ENCODE measurements at regions not wholly inside any gene's neighbourhood (a gene's known extent, or its start where the extent isn't known, plus 50 kb on each side); places are given as distances from the start of the nearest gene placed in this dataset.

DNA sequence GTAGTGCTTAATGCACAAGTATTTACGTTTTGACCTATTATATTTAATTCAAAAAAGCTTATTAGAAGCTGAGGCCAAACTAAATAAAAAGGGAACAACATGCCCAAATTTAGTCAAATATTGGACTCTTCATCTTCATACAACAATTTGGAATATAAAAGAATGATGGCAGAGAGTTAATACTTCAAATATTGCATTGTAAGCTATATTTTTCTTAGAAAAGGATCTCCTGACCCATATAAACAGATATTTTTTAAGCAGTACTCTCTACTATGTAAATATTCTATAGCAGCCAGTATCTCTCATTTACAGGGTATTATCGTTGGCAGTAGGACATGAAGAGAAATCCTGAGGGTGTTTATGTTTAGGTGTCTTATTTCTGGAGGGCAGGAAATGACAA is 531.2 kb downstream of the NYAP2 start:
- FAIRE-seq (no peak), DNase-seq (ENCODE audit: low spot score) (no peak), ATAC-seq (no peak)
- H2AFZ ChIP-seq (ENCODE audit: low read length) = no peak overlapping the region
- WGBS (ENCODE audit: low lambda C conversion rate) = 3% methylated on average over 2 of the region's 2 CpGs
- POLR2A ChIA-PET = no interaction called here
- H3K36me3 ChIP-seq (replicated peaks in 1 of 2; ENCODE audit: control insufficient read depth in 1 of 2, insufficient read depth in 2 of 2, low read length in 2 of 2) = no peaks in the 10 kb centered on the region
- H3K27me3 ChIP-seq (ENCODE audit: control insufficient read depth in 1 of 2, insufficient read depth in 2 of 2, low read length in 2 of 2) = no peaks in the 10 kb centered on the region
- no peak overlapping the region for H3K9ac ChIP-seq (ENCODE audit: insufficient read depth, low read depth, low read length)
- in situ Hi-C loops (cut with HindIII; ENCODE audit: extremely low pct_ligation_motif_present, low pct_unique_long_range_greater_than_20kb) = no loop called here
- no TSS peak for BruUV-seq (replicated peaks)
- TF ChIP-seq NKX3-1 (CRISPR knock-in tag; IDR thresholded peaks at IDR 0.05) (no peak), CHCHD3 (CRISPR knock-in tag; IDR thresholded peaks at IDR 0.05) (no peak), PAF1 (CRISPR knock-in tag; IDR thresholded peaks at IDR 0.05) (no peak), KLF15 (CRISPR knock-in tag; IDR thresholded peaks at IDR 0.05; ENCODE audit: borderline replicate concordance) (no peak), MAFK (conservative IDR thresholded peaks at IDR 0.05 in 1 of 2, IDR thresholded peaks at IDR 0.05 in 1 of 2; ENCODE audit: low read length in 2 of 2) (peak; percentile 58 to 74), PHF5A (CRISPR knock-in tag; IDR thresholded peaks at IDR 0.05; ENCODE audit: low read depth, unreplicated experiment) (no peak), MAFF (IDR thresholded peaks at IDR 0.05; ENCODE audit: low read depth, low read length) (peak; percentile 56; the same call in 1 of the 2 replicates)
- TF ChIP-seq, protein P1, sequence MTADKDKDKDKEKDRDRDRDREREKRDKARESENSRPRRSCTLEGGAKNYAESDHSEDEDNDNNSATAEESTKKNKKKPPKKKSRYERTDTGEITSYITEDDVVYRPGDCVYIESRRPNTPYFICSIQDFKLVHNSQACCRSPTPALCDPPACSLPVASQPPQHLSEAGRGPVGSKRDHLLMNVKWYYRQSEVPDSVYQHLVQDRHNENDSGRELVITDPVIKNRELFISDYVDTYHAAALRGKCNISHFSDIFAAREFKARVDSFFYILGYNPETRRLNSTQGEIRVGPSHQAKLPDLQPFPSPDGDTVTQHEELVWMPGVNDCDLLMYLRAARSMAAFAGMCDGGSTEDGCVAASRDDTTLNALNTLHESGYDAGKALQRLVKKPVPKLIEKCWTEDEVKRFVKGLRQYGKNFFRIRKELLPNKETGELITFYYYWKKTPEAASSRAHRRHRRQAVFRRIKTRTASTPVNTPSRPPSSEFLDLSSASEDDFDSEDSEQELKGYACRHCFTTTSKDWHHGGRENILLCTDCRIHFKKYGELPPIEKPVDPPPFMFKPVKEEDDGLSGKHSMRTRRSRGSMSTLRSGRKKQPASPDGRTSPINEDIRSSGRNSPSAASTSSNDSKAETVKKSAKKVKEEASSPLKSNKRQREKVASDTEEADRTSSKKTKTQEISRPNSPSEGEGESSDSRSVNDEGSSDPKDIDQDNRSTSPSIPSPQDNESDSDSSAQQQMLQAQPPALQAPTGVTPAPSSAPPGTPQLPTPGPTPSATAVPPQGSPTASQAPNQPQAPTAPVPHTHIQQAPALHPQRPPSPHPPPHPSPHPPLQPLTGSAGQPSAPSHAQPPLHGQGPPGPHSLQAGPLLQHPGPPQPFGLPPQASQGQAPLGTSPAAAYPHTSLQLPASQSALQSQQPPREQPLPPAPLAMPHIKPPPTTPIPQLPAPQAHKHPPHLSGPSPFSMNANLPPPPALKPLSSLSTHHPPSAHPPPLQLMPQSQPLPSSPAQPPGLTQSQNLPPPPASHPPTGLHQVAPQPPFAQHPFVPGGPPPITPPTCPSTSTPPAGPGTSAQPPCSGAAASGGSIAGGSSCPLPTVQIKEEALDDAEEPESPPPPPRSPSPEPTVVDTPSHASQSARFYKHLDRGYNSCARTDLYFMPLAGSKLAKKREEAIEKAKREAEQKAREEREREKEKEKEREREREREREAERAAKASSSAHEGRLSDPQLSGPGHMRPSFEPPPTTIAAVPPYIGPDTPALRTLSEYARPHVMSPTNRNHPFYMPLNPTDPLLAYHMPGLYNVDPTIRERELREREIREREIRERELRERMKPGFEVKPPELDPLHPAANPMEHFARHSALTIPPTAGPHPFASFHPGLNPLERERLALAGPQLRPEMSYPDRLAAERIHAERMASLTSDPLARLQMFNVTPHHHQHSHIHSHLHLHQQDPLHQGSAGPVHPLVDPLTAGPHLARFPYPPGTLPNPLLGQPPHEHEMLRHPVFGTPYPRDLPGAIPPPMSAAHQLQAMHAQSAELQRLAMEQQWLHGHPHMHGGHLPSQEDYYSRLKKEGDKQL (CRISPR knock-in tag; IDR thresholded peaks at IDR 0.05; ENCODE audit: low read depth) = no peak
- TF ChIP-seq, protein P2, sequence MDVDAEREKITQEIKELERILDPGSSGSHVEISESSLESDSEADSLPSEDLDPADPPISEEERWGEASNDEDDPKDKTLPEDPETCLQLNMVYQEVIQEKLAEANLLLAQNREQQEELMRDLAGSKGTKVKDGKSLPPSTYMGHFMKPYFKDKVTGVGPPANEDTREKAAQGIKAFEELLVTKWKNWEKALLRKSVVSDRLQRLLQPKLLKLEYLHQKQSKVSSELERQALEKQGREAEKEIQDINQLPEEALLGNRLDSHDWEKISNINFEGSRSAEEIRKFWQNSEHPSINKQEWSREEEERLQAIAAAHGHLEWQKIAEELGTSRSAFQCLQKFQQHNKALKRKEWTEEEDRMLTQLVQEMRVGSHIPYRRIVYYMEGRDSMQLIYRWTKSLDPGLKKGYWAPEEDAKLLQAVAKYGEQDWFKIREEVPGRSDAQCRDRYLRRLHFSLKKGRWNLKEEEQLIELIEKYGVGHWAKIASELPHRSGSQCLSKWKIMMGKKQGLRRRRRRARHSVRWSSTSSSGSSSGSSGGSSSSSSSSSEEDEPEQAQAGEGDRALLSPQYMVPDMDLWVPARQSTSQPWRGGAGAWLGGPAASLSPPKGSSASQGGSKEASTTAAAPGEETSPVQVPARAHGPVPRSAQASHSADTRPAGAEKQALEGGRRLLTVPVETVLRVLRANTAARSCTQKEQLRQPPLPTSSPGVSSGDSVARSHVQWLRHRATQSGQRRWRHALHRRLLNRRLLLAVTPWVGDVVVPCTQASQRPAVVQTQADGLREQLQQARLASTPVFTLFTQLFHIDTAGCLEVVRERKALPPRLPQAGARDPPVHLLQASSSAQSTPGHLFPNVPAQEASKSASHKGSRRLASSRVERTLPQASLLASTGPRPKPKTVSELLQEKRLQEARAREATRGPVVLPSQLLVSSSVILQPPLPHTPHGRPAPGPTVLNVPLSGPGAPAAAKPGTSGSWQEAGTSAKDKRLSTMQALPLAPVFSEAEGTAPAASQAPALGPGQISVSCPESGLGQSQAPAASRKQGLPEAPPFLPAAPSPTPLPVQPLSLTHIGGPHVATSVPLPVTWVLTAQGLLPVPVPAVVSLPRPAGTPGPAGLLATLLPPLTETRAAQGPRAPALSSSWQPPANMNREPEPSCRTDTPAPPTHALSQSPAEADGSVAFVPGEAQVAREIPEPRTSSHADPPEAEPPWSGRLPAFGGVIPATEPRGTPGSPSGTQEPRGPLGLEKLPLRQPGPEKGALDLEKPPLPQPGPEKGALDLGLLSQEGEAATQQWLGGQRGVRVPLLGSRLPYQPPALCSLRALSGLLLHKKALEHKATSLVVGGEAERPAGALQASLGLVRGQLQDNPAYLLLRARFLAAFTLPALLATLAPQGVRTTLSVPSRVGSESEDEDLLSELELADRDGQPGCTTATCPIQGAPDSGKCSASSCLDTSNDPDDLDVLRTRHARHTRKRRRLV (CRISPR knock-in tag; IDR thresholded peaks at IDR 0.05) = no peak
- H3K4me3 ChIP-seq (replicated peaks in 1 of 3; ENCODE audit: insufficient read depth in 1 of 3, low read depth in 2 of 3, low read length in 3 of 3) = no peak overlapping the region
- H3K4me1 ChIP-seq (ENCODE audit: insufficient read depth, low read length) = no peaks in the 10 kb centered on the region
- no peaks in the 10 kb centered on the region for H3K9me3 ChIP-seq (ENCODE audit: low read length)
- intact Hi-C loops (cut with micrococcal nuclease; ENCODE audit: unreplicated experiment) = no loop called here
- H3K27ac ChIP-seq (ENCODE audit: extremely low read length, insufficient read depth, low read length) = no peak overlapping the region
- CTCF ChIA-PET (ENCODE audit: low intra/inter-chr PET ratio, low total read pairs) = no interaction called here
- H3K4me2 ChIP-seq (ENCODE audit: low read depth, low read length) = no peak overlapping the region
- H4K20me1 ChIP-seq (ENCODE audit: insufficient read depth, low read length) = no peaks in the 10 kb centered on the region
- no peaks in the 10 kb centered on the region for H3K79me2 ChIP-seq (ENCODE audit: insufficient read depth, low read length)
